Colonic mucosa (tissue), 4 donors: ENCODE measurements at regions not wholly inside any gene's neighbourhood (a gene's known extent, or its start where the extent isn't known, plus 50 kb on each side); places are given as distances from the start of the nearest gene placed in this dataset.
A peak's percentile ranks its signal among the peaks of the same experiment; 100 is the strongest.

Experiments used
- DNase-seq: peaks from one replicate; pipeline ENCODE4 v3.0.0-alpha.2; 2020
- H3K27ac ChIP-seq: fragments of 200-600 bp; one replicate; pipeline ENCODE4 v1.8.0; 2021
- H3K27me3 ChIP-seq: fragments of 200-600 bp; one replicate; pipeline ENCODE4 v1.8.0; 2021
- H3K36me3 ChIP-seq: fragments of 200-600 bp; one replicate; pipeline ENCODE4 v1.8.0; 2021
- H3K4me1 ChIP-seq: fragments of 200-600 bp; one replicate; pipeline ENCODE4 v1.8.0; 2021; ENCODE audit warnings: mild to moderate bottlenecking
- H3K4me3 ChIP-seq: fragments of 200-600 bp; one replicate; pipeline ENCODE4 v1.8.0; 2021
- H3K9ac ChIP-seq, 2 donors: one replicate each; pipeline ENCODE4 v1.7.0; 2013; ENCODE audit warnings: control low read depth in 2 of 2, low read depth in 2 of 2, low read length in 2 of 2
- H3K9me3 ChIP-seq: fragments of 200-600 bp; one replicate; pipeline ENCODE4 v1.8.0; 2021
- CTCF ChIP-seq: fragments of 200-600 bp; IDR thresholded peaks from one replicate; pipeline ENCODE4 v1.8.0; 2022; ENCODE audit warnings: antibody characterized with exemption, mild to moderate bottlenecking
- intact Hi-C: fragments of 100-400 bp; cut with DNase I; formaldehyde crosslinking; loops from one replicate; pipeline ENCODE4 v1.14.1; 2022
- donor health status: healthy.
- donor health status: DM: no; HTN: no; CAD: no.
- donor health status: DM: no; HTN: no; CAD: no.

DNA sequence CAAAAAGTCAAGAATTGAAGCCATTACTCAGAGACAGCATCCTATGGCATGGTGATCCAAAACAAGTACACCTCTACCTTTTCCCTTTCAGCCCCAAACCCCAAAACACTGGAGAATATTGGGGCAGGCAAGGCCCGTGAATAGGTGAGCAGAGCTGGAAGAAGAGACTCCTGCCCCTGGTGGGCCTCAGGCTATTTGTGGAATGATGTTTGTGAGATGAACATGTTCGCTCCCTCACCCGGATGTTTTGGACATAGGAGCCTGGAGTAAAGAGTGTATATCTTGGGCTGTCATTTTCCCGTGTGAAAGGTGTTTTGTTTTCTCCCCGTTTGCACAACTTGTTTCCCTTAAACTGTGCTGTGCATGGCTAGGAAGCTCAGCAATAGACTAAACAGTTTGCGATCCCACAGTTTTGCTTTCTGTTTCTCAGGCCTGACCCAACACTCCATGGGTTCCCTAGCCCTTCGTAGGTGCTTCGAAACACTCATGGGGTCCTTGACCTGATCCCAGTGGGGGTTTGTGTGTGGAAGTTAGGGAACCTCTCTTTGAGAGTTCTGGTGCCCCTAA is 136.5 kb upstream of the TNP1 start:
- H3K4me1 ChIP-seq: no peaks in the 10 kb centered on the region
- H3K36me3 ChIP-seq: no peaks in the 10 kb centered on the region
- no peaks in the 10 kb centered on the region for H3K9me3 ChIP-seq
- no peak for TF ChIP-seq CTCF
- DNase-seq: no peak
- no peak overlapping the region for H3K27ac ChIP-seq
- intact Hi-C loops: no loop called here
- H3K27me3 ChIP-seq: no peaks in the 10 kb centered on the region
- H3K9ac ChIP-seq: no peak overlapping the region
- no peak overlapping the region for H3K4me3 ChIP-seq

- Histone ChIP-seq H3K27me3 (no peaks in the 10 kb centered on the region), H3K9me3 (no peaks in the 10 kb centered on the region), H3K4me1 (no peaks in the 10 kb centered on the region), H3K27ac (no peak overlapping the region), H3K4me3 (no peak overlapping the region), H3K9ac (no peak overlapping the region), H3K36me3 (no peaks in the 10 kb centered on the region)
- no peak for DNase-seq
- no peak for TF ChIP-seq CTCF
- intact Hi-C loops: no loop called here
These were observed 134.5 kb upstream of the TNP1 start for GRCh38 chr2:216994353-216994854.

GRCh38 chr2:216992056-216992675 is 132.3 kb upstream of the TNP1 start:
- no peak overlapping the region for H3K9ac ChIP-seq
- no peaks in the 10 kb centered on the region for H3K4me1 ChIP-seq
- H3K4me3 ChIP-seq: no peak overlapping the region
- H3K9me3 ChIP-seq: no peaks in the 10 kb centered on the region
- H3K27me3 ChIP-seq: no peaks in the 10 kb centered on the region
- no peaks in the 10 kb centered on the region for H3K36me3 ChIP-seq
- DNase-seq: no peak
- no peak overlapping the region for H3K27ac ChIP-seq
- TF ChIP-seq CTCF: no peak
- intact Hi-C loops: no loop called here

DNA sequence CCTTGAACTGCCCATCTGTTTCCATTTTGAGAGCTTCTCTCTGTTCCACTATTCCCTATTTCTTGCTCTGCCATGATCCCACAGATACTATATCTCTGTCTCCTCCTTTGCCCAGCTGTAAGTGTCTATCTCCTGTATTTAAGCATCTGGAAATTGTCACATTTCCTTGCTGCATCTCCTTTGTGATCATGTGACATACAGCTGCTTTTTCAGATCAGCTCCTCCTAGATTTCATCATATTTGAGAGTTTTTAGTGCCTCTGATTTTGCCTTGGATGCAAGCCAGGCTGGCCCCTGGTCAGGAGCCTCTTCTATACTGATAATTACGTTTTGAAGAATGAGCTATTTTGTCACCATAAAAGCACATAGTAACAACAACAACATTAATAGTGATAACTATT is 131.7 kb upstream of the TNP1 start:
- Histone ChIP-seq H3K36me3 (no peaks in the 10 kb centered on the region), H3K9ac (no peak overlapping the region), H3K27me3 (no peaks in the 10 kb centered on the region), H3K9me3 (no peaks in the 10 kb centered on the region), H3K4me3 (no peak overlapping the region), H3K4me1 (no peaks in the 10 kb centered on the region), H3K27ac (no peak overlapping the region)
- DNase-seq: peak; percentile 40
- TF ChIP-seq CTCF: no peak
- intact Hi-C loops: no loop called here

GRCh38 chr2:216989340-216990129 is 129.7 kb upstream of the TNP1 start:
- H3K9ac ChIP-seq: no peak overlapping the region
- DNase-seq: no peak
- intact Hi-C loops: no loop called here
- no peaks in the 10 kb centered on the region for H3K9me3 ChIP-seq
- no peak for TF ChIP-seq CTCF
- H3K27ac ChIP-seq: no peak overlapping the region
- H3K4me3 ChIP-seq: no peak overlapping the region
- H3K4me1 ChIP-seq: no peaks in the 10 kb centered on the region
- no peaks in the 10 kb centered on the region for H3K27me3 ChIP-seq
- H3K36me3 ChIP-seq: no peaks in the 10 kb centered on the region
